ENCODE measurements at regions not wholly inside any gene's neighbourhood (a gene's known extent, or its start where the extent isn't known, plus 50 kb on each side); places are given as distances from the start of the nearest gene placed in this dataset.

GRCh38 chr10:84801916-84802315, 473.5 kb downstream of the CCSER2 start:
- no peak for TF ChIP-seq CTCF (IDR thresholded peaks at IDR 0.05; ENCODE audit: low read depth, low read length)
- no peak for TF ChIP-seq POLR2A (IDR thresholded peaks at IDR 0.05; ENCODE audit: extremely low read depth, insufficient read length)
- no peak for TF ChIP-seq MYC (IDR thresholded peaks at IDR 0.05; ENCODE audit: low read depth, low read length)
- no peak for TF ChIP-seq MAX (IDR thresholded peaks at IDR 0.05; ENCODE audit: low read depth, low read length)
